Endothelial cell of umbilical vein (primary cell): ENCODE measurements at regions not wholly inside any gene's neighbourhood (a gene's known extent, or its start where the extent isn't known, plus 50 kb on each side); places are given as distances from the start of the nearest gene placed in this dataset. TPM values are rescaled to one million over a fixed set of nuclear protein-coding genes. Genes with fewer than 3 reads are reported as not detected.

ENCODE experiments used
- BruUV-seq: library from RNA; stranded (reverse); fragments of 400-500 nt; replicated peaks from 2 replicates; lab custom pipeline; 2021; lab: Mats Ljungman, UMichigan
- CTCF ChIA-PET: fragments of 300-600, 350-600 bp; sonication (Branson Sonifier 250); formaldehyde crosslinking; loops from one replicate; lab custom pipeline; 2021; ENCODE audit warnings: antibody characterized with exemption, inconsistent platforms; lab: Charles Lee
- POLR2A ChIA-PET: fragments of 300-600, 350-600 bp; sonication (Branson Sonifier 250); formaldehyde crosslinking; loops from one replicate; lab custom pipeline; 2021; ENCODE audit warnings: antibody characterized with exemption, inconsistent platforms; lab: Charles Lee
- DNase-seq: peaks from one replicate; pipeline ENCODE4 v3.0.0-alpha.2; 2011; ENCODE audit warnings: low read depth, low spot score
- FAIRE-seq: peaks from 2 replicates; lab custom pipeline; 2011; peaks lifted over from hg19 to GRCh38; lab: Jason Lieb, UNC
- H2AFZ ChIP-seq: 2 replicates; pipeline ENCODE4 v1.6.0; 2012; ENCODE audit warnings: low read depth, low read length, control low read depth, inconsistent platforms
- H3K27ac ChIP-seq: 2 replicates; pipeline ENCODE4 v1.5.1; 2011; ENCODE audit warnings: low read depth, mild to moderate bottlenecking, control low read depth, low read length, moderate library complexity; ENCODE audit not compliant: insufficient read depth
- H3K27me3 ChIP-seq, 2 experiments: 2 replicates each; pipeline versions ENCODE4 v1.6.0 to v1.6.1; 2011; ENCODE audit warnings: low read length in 2 of 2, mixed read lengths in 1 of 2; ENCODE audit not compliant: control insufficient read depth in 2 of 2, insufficient read depth in 2 of 2
- H3K36me3 ChIP-seq, 2 experiments: 2 replicates in 1 of 2; 3 replicates in 1 of 2; pipeline ENCODE4 v1.5.1; 2011; ENCODE audit warnings: low read length in 2 of 2, mild to moderate bottlenecking in 1 of 2, moderate library complexity in 1 of 2; ENCODE audit not compliant: control insufficient read depth in 2 of 2, insufficient read depth in 2 of 2; ENCODE audit errors: extremely low read depth in 1 of 2
- H3K4me1 ChIP-seq: 3 replicates; pipeline ENCODE4 v1.5.1; 2011; ENCODE audit warnings: mild to moderate bottlenecking, low read length; ENCODE audit not compliant: control insufficient read depth, insufficient read depth; ENCODE audit errors: extremely low read depth
- H3K4me2 ChIP-seq: 2 replicates; pipeline ENCODE4 v1.6.1; 2011; ENCODE audit warnings: low read length, control low read depth, mixed read lengths; ENCODE audit not compliant: insufficient read depth
- H3K4me3 ChIP-seq, 3 experiments: fragments of 200-600 bp in 1 of 3; sonication (generic), shearing (Covaris generic) in 1 of 3; replicated peaks in 1 of 3; 2 replicates each; pipeline ENCODE4 v1.5.1; 2011 to 2016; ENCODE audit warnings: control low read depth in 3 of 3, low read length in 3 of 3, mild to moderate bottlenecking in 2 of 3, inconsistent platforms in 1 of 3, low read depth in 1 of 3, moderate library complexity in 1 of 3; ENCODE audit not compliant: insufficient read depth in 1 of 3
- H3K79me2 ChIP-seq: 2 replicates; pipeline ENCODE4 v1.6.0; 2012; ENCODE audit warnings: low read length, inconsistent platforms; ENCODE audit not compliant: control insufficient read depth, insufficient read depth
- H3K9ac ChIP-seq: replicated peaks from 2 replicates; pipeline ENCODE3; 2011; ENCODE audit warnings: low read length, control low read depth; ENCODE audit not compliant: insufficient read depth; ENCODE audit errors: extremely low read depth
- H3K9me1 ChIP-seq: replicated peaks from 3 replicates; pipeline ENCODE4 v1.6.0; 2011; ENCODE audit warnings: mild to moderate bottlenecking, low read length; ENCODE audit not compliant: control insufficient read depth, insufficient read depth; ENCODE audit errors: extremely low read depth
- H3K9me3 ChIP-seq: replicated peaks from 2 replicates; pipeline ENCODE4 v1.5.1; 2012; ENCODE audit warnings: low read length, inconsistent platforms; ENCODE audit not compliant: control insufficient read depth, insufficient read depth
- H4K20me1 ChIP-seq: replicated peaks from 2 replicates; pipeline ENCODE3; 2011; ENCODE audit warnings: mild to moderate bottlenecking, low read length; ENCODE audit not compliant: control insufficient read depth, insufficient read depth; ENCODE audit errors: extremely low read depth
- EZH2 ChIP-seq: IDR thresholded peaks from 2 replicates; pipeline ENCODE4 v1.6.1; 2012; ENCODE audit warnings: borderline replicate concordance, low read depth, mild to moderate bottlenecking, moderate library complexity, low read length, inconsistent platforms; ENCODE audit not compliant: severe bottlenecking
- FOS ChIP-seq: IDR thresholded peaks from 2 replicates; pipeline ENCODE4 v1.6.1; 2011; ENCODE audit warnings: mild to moderate bottlenecking, low read length, moderate library complexity, borderline replicate concordance; ENCODE audit not compliant: insufficient read depth
- GATA2 ChIP-seq: IDR thresholded peaks from 2 replicates; pipeline ENCODE4 v1.7.0; 2011; ENCODE audit warnings: low read depth, mild to moderate bottlenecking, moderate library complexity, mixed read lengths, low read length; ENCODE audit not compliant: insufficient read length, insufficient read depth
- JUN ChIP-seq: IDR thresholded peaks from 2 replicates; pipeline ENCODE4 v1.6.1; 2011; ENCODE audit warnings: borderline replicate concordance, low read depth; ENCODE audit not compliant: insufficient read length, insufficient read depth
- MAX ChIP-seq: IDR thresholded peaks from 2 replicates; pipeline ENCODE4 v1.6.1; 2011; ENCODE audit not compliant: insufficient read depth, insufficient read length
- MYC ChIP-seq: IDR thresholded peaks from one replicate; pipeline ENCODE4 v1.6.1; 2011; ENCODE audit warnings: mild to moderate bottlenecking, low read depth, low read length
- POLR2A ChIP-seq: IDR thresholded peaks from 2 replicates; pipeline ENCODE4 v1.6.1; 2012; ENCODE audit warnings: low read depth, mild to moderate bottlenecking, control low read depth, low read length
- POLR2AphosphoS5 ChIP-seq: IDR thresholded peaks from 2 replicates; pipeline ENCODE4 v1.6.1; 2012; ENCODE audit warnings: low read depth, mild to moderate bottlenecking, control low read depth, low read length, moderate library complexity; ENCODE audit not compliant: insufficient read depth
- dilution Hi-C: fragments of 300-500 bp; cut with MboI; formaldehyde crosslinking; loops from one replicate; pipeline ENCODE4 v1.15.0; 2019; ENCODE audit warnings: low sequenced_read_pairs; ENCODE audit not compliant: extremely low pct_ligation_motif_present
- intact Hi-C: fragments of 100-400 bp; cut with micrococcal nuclease; formaldehyde crosslinking; loops from one replicate; pipeline ENCODE4 v1.10.0; 2022
- small RNA-seq: library from RNA; depleted of rRNA; stranded (forward); fragments of <200 nt; gene quantifications from one replicate; pipeline ENCODE3, GENCODE V24; 2012; ENCODE audit warnings: low replicate concordance, low read depth; ENCODE audit not compliant: insufficient read depth, insufficient read length
- TF ChIP-seq, protein P1 (sequence below), 2 donors: IDR thresholded peaks; 1 replicate in 1 of 2; 2 replicates in 1 of 2; pipeline ENCODE4 v1.5.1; 2011; ENCODE audit warnings: low read length in 2 of 2, mild to moderate bottlenecking in 2 of 2, moderate library complexity in 2 of 2, control low read depth in 1 of 2, inconsistent platforms in 1 of 2, low read depth in 1 of 2; ENCODE audit not compliant: insufficient read depth in 1 of 2; ENCODE audit errors: extremely low read depth in 1 of 2

GRCh38 chr4:101398807-101399206 is 51.5 kb upstream of the PPP3CA start:
- Histone ChIP-seq H2AFZ (no peak overlapping the region), H3K27me3 (no peaks in the 10 kb centered on the region), H3K27ac (no peak overlapping the region), H4K20me1 (no peaks in the 10 kb centered on the region), H3K4me1 (no peaks in the 10 kb centered on the region), H3K36me3 (no peaks in the 10 kb centered on the region), H3K4me2 (no peak overlapping the region), H3K9me1 (no peaks in the 10 kb centered on the region), H3K9me3 (no peaks in the 10 kb centered on the region), H3K9ac (no peak overlapping the region), H3K79me2 (no peaks in the 10 kb centered on the region), H3K4me3 (no peak overlapping the region)
- BruUV-seq: no TSS peak
- ChIA-PET POLR2A (interaction anchor here (0.6 kb wide), 1 partner anchor 13 kb away, joined by 5 read pairs; no protein-coding TSS in a partner anchor), CTCF (no interaction called here)
- no peak for TF ChIP-seq FOS
- TF ChIP-seq EZH2: no peak
- TF ChIP-seq, protein P1, sequence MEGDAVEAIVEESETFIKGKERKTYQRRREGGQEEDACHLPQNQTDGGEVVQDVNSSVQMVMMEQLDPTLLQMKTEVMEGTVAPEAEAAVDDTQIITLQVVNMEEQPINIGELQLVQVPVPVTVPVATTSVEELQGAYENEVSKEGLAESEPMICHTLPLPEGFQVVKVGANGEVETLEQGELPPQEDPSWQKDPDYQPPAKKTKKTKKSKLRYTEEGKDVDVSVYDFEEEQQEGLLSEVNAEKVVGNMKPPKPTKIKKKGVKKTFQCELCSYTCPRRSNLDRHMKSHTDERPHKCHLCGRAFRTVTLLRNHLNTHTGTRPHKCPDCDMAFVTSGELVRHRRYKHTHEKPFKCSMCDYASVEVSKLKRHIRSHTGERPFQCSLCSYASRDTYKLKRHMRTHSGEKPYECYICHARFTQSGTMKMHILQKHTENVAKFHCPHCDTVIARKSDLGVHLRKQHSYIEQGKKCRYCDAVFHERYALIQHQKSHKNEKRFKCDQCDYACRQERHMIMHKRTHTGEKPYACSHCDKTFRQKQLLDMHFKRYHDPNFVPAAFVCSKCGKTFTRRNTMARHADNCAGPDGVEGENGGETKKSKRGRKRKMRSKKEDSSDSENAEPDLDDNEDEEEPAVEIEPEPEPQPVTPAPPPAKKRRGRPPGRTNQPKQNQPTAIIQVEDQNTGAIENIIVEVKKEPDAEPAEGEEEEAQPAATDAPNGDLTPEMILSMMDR (IDR thresholded peaks at IDR 0.05; ENCODE audit: extremely low read depth in 1 of 2, insufficient read depth in 1 of 2, low read depth in 1 of 2, low read length in 2 of 2): no peak
- TF ChIP-seq POLR2AphosphoS5: no peak
- TF ChIP-seq JUN: no peak
- TF ChIP-seq MAX: no peak
- no peak for TF ChIP-seq POLR2A
- no peak for TF ChIP-seq GATA2
- no peak for TF ChIP-seq MYC
- DNase-seq (no peak), FAIRE-seq (no peak)
- intact Hi-C loops (no loop called here), dilution Hi-C loops (no loop called here)

Small RNA genes lying in the stretch of these regions (small RNA-seq; reads per million reads assigned to genes)
- gene RNU6-462P: not detected
